Keratinocyte (primary cell): ENCODE measurements at regions not wholly inside any gene's neighbourhood (a gene's known extent, or its start where the extent isn't known, plus 50 kb on each side); places are given as distances from the start of the nearest gene placed in this dataset.

ENCODE experiments used
- EZH2 ChIP-seq: IDR thresholded peaks from one replicate; pipeline ENCODE4 v1.6.1; 2012; ENCODE audit warnings: inconsistent platforms, mild to moderate bottlenecking, low read length, moderate library complexity
- TF ChIP-seq, protein P1 (sequence below), 3 experiments: IDR thresholded peaks in 1 of 3; conservative IDR thresholded peaks in 1 of 3; optimal IDR thresholded peaks in 1 of 3; 2 replicates in 2 of 3; 3 replicates in 1 of 3; pipeline versions ENCODE3 to v1.5.1; 2011; ENCODE audit warnings: low read length in 3 of 3, mild to moderate bottlenecking in 3 of 3, moderate library complexity in 2 of 3, control low read depth in 1 of 3, inconsistent platforms in 1 of 3; ENCODE audit not compliant: insufficient read depth in 2 of 3; ENCODE audit errors: extremely low read depth in 1 of 3

DNA sequence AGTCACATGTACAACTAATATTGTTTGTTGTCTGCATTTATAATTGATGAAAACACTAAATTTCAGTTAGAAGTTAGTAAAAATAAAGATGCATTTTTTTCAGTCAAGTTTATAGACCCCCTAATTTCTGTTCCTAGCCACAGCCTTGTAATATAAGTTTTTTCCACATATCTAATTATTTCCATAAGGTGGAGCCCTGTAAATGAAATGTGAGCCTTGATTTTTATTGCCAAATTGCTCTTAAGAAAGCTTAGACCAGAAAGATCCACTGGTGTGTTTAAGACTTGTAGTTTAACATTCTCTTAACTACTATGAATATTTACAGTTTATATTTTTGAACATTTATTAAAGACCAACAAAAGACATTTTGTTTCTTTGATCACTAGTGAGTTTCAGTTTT lies 322.1 kb upstream of the RGS6 start:
- TF ChIP-seq, protein P1, sequence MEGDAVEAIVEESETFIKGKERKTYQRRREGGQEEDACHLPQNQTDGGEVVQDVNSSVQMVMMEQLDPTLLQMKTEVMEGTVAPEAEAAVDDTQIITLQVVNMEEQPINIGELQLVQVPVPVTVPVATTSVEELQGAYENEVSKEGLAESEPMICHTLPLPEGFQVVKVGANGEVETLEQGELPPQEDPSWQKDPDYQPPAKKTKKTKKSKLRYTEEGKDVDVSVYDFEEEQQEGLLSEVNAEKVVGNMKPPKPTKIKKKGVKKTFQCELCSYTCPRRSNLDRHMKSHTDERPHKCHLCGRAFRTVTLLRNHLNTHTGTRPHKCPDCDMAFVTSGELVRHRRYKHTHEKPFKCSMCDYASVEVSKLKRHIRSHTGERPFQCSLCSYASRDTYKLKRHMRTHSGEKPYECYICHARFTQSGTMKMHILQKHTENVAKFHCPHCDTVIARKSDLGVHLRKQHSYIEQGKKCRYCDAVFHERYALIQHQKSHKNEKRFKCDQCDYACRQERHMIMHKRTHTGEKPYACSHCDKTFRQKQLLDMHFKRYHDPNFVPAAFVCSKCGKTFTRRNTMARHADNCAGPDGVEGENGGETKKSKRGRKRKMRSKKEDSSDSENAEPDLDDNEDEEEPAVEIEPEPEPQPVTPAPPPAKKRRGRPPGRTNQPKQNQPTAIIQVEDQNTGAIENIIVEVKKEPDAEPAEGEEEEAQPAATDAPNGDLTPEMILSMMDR (optimal IDR thresholded peaks at IDR 0.05 in 1 of 3, IDR thresholded peaks at IDR 0.05 in 1 of 3, conservative IDR thresholded peaks at IDR 0.05 in 1 of 3; ENCODE audit: extremely low read depth in 1 of 3, insufficient read depth in 2 of 3, low read length in 3 of 3) = no peak
- TF ChIP-seq EZH2 = no peak
